ENCODE measurements at regions not wholly inside any gene's neighbourhood (a gene's known extent, or its start where the extent isn't known, plus 50 kb on each side); places are given as distances from the start of the nearest gene placed in this dataset.
A peak's percentile ranks its signal among the peaks of the same experiment; 100 is the strongest.

DNA sequence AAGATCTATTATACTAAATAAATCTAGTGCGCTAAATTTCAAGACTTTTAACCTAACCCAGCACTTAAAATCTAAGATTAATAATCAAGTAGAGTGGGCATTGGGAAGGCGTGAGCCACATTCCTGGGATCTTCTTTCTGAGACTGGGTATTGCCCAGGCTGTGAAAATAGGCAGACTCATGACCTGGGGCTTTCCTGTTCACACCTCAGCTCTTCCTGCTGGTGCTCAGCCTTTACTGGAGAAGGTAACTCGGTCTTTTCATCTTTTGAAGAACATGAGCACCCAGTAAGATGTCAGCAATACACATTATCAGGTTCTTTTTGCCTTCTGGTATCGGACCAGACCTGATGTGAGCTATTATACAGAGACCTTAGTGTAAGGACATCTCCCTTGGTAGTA is 500.5 kb downstream of the PLCL1 start:
- no peaks in the 10 kb centered on the region for H3F3A ChIP-seq (ENCODE audit: insufficient read depth, low read length)
- no peaks in the 10 kb centered on the region for H3K4me1 ChIP-seq (ENCODE audit: low read length)
- no peaks in the 10 kb centered on the region for H3K36me3 ChIP-seq (replicated peaks; ENCODE audit: insufficient read depth, low read length)
- no peaks in the 10 kb centered on the region for H4K20me1 ChIP-seq (ENCODE audit: insufficient read depth, low read length)
- H3K9me3 ChIP-seq (replicated peaks; ENCODE audit: insufficient read depth, low read length): no peaks in the 10 kb centered on the region
- H3K79me2 ChIP-seq (ENCODE audit: low read length): no peaks in the 10 kb centered on the region
- H3K9me2 ChIP-seq (replicated peaks; ENCODE audit: insufficient read depth, low read length): no peaks in the 10 kb centered on the region
- H3K9ac ChIP-seq (ENCODE audit: low read length): no peak overlapping the region
- no peak for DNase-seq
- H3K27me3 ChIP-seq (replicated peaks; ENCODE audit: insufficient read depth, low read length): no peaks in the 10 kb centered on the region
- no peak overlapping the region for H3K4me2 ChIP-seq (ENCODE audit: low read depth, low read length)
- H2AFZ ChIP-seq (ENCODE audit: low read length): no peak overlapping the region
- TF ChIP-seq EZH2phosphoT487 (IDR thresholded peaks at IDR 0.05; ENCODE audit: low read length) (no peak), EZH2 (optimal IDR thresholded peaks at IDR 0.05; ENCODE audit: low read depth, low read length) (no peak)
- TF ChIP-seq, protein P1, sequence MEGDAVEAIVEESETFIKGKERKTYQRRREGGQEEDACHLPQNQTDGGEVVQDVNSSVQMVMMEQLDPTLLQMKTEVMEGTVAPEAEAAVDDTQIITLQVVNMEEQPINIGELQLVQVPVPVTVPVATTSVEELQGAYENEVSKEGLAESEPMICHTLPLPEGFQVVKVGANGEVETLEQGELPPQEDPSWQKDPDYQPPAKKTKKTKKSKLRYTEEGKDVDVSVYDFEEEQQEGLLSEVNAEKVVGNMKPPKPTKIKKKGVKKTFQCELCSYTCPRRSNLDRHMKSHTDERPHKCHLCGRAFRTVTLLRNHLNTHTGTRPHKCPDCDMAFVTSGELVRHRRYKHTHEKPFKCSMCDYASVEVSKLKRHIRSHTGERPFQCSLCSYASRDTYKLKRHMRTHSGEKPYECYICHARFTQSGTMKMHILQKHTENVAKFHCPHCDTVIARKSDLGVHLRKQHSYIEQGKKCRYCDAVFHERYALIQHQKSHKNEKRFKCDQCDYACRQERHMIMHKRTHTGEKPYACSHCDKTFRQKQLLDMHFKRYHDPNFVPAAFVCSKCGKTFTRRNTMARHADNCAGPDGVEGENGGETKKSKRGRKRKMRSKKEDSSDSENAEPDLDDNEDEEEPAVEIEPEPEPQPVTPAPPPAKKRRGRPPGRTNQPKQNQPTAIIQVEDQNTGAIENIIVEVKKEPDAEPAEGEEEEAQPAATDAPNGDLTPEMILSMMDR (IDR thresholded peaks at IDR 0.05; ENCODE audit: low read length): no peak
- no peak overlapping the region for H3K4me3 ChIP-seq (ENCODE audit: low read length)
- no peak overlapping the region for H3K27ac ChIP-seq (ENCODE audit: low read length)

DNA sequence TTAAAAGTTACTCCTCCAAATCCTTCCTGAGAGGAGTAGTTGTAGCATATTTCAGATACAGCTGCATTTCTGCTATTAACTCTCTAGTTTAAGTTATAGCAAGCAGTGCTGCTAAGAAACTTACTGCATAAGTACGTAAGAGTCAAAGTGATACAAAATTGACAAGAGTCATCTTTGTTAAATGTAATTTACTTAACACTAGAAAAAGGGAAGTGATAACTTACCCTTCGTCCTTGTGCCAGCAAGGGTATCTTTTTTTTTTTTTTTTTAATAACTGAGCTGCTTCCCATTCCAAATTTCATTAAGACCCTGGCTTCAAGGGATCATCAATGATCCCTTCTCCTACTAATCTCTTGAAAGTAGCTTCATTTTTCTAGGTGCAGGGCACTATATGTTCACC is 493.0 kb downstream of the PLCL1 start:
- Histone ChIP-seq H3K79me2 (ENCODE audit: low read length) (no peaks in the 10 kb centered on the region), H3K9me2 (replicated peaks; ENCODE audit: insufficient read depth, low read length) (no peaks in the 10 kb centered on the region), H3F3A (ENCODE audit: insufficient read depth, low read length) (no peaks in the 10 kb centered on the region), H3K4me1 (ENCODE audit: low read length) (no peaks in the 10 kb centered on the region), H3K4me2 (ENCODE audit: low read depth, low read length) (no peak overlapping the region), H2AFZ (ENCODE audit: low read length) (no peak overlapping the region), H3K4me3 (ENCODE audit: low read length) (no peak overlapping the region), H3K9ac (ENCODE audit: low read length) (no peak overlapping the region), H3K27ac (ENCODE audit: low read length) (no peak overlapping the region), H3K9me3 (replicated peaks; ENCODE audit: insufficient read depth, low read length) (no peaks in the 10 kb centered on the region), H3K36me3 (replicated peaks; ENCODE audit: insufficient read depth, low read length) (no peaks in the 10 kb centered on the region), H3K27me3 (replicated peaks; ENCODE audit: insufficient read depth, low read length) (no peaks in the 10 kb centered on the region), H4K20me1 (ENCODE audit: insufficient read depth, low read length) (no peaks in the 10 kb centered on the region)
- no peak for DNase-seq
- no peak for TF ChIP-seq EZH2 (optimal IDR thresholded peaks at IDR 0.05; ENCODE audit: low read depth, low read length)
- TF ChIP-seq, protein P1 (IDR thresholded peaks at IDR 0.05; ENCODE audit: low read length): no peak

DNA sequence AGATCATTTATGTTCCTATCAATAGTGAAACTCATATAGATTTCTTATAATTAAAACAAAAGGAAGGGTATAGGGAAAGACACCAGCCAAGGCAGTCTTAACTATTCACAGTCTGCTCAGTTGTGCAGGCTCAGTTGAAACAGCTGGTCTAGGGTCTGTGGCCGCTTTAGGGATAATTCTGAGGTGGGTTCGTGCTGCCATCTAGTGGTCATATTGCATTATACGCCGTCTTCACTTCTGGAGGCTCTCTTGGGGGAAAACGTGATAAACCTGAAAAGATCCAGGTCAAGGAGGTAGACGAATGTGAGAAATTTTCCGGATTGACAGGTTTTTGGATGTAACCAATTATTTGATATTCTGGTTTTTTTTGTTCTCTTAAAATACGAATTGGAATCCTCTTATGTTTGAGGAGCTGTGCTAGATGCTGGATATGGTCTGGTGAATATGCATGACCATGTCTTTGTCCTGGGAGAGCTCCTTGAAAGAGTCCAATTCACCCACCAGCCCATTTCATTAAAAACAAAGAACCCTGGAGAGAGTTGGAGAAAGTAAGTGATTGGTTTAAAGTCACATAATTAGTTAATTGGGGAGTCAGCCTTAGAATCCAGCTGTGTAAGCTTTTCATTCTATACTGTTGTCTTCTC is 492.4 kb downstream of the PLCL1 start:
- no peak overlapping the region for H2AFZ ChIP-seq (ENCODE audit: low read length)
- H3K9ac ChIP-seq (ENCODE audit: low read length): no peak overlapping the region
- H3F3A ChIP-seq (ENCODE audit: insufficient read depth, low read length): no peaks in the 10 kb centered on the region
- no peaks in the 10 kb centered on the region for H3K79me2 ChIP-seq (ENCODE audit: low read length)
- H3K27me3 ChIP-seq (replicated peaks; ENCODE audit: insufficient read depth, low read length): no peaks in the 10 kb centered on the region
- no peaks in the 10 kb centered on the region for H4K20me1 ChIP-seq (ENCODE audit: insufficient read depth, low read length)
- H3K36me3 ChIP-seq (replicated peaks; ENCODE audit: insufficient read depth, low read length): no peaks in the 10 kb centered on the region
- no peak overlapping the region for H3K27ac ChIP-seq (ENCODE audit: low read length)
- peak; percentile 48 for DNase-seq
- no peak overlapping the region for H3K4me3 ChIP-seq (ENCODE audit: low read length)
- no peak overlapping the region for H3K4me2 ChIP-seq (ENCODE audit: low read depth, low read length)
- no peaks in the 10 kb centered on the region for H3K4me1 ChIP-seq (ENCODE audit: low read length)
- TF ChIP-seq, protein P1 (IDR thresholded peaks at IDR 0.05; ENCODE audit: low read length): peak; percentile 67
- TF ChIP-seq EZH2phosphoT487 (IDR thresholded peaks at IDR 0.05; ENCODE audit: low read length): no peak
- no peak for TF ChIP-seq EZH2 (optimal IDR thresholded peaks at IDR 0.05; ENCODE audit: low read depth, low read length)
- no peaks in the 10 kb centered on the region for H3K9me3 ChIP-seq (replicated peaks; ENCODE audit: insufficient read depth, low read length)
- H3K9me2 ChIP-seq (replicated peaks; ENCODE audit: insufficient read depth, low read length): no peaks in the 10 kb centered on the region
